Stimulated activated CD4-positive, alpha-beta T cell treated with anti-CD3 and anti-CD28 coated beads, Interleukin-12 subunit alpha, Interleukin-12 subunit beta, amount 100 ng/mL, for 4 hours (primary cell): ENCODE measurements at regions not wholly inside any gene's neighbourhood (a gene's known extent, or its start where the extent isn't known, plus 50 kb on each side); places are given as distances from the start of the nearest gene placed in this dataset.
"Not testable (repeated sequence)": the region's sequence is repeated elsewhere in the genome, so short reads cannot be mapped to it uniquely, and the experiment has no call there.

ENCODE experiments used
- DNase-seq: peaks from one replicate; pipeline ENCODE4 v3.0.0-alpha.2; 2020

- no peak for DNase-seq
Observed at GRCh38 chr1:213689260-213689659, 298.5 kb upstream of the PROX1 start.

- no peak for DNase-seq
Observed at GRCh38 chr1:213690341-213690917, 297.3 kb upstream of the PROX1 start.

GRCh38 chr1:213692321-213692720, 295.5 kb upstream of the PROX1 start:
- DNase-seq, result no peak

- DNase-seq, result no peak
Observed at GRCh38 chr1:213693864-213694263, 293.9 kb upstream of the PROX1 start.

- no peak for DNase-seq
Observed at GRCh38 chr1:213697192-213697802, 290.5 kb upstream of the PROX1 start.

GRCh38 chr1:213698092-213698702, 289.6 kb upstream of the PROX1 start:
- no peak for DNase-seq

GRCh38 chr1:213702703-213703102, 285.1 kb upstream of the PROX1 start:
- DNase-seq, result no peak

DNA sequence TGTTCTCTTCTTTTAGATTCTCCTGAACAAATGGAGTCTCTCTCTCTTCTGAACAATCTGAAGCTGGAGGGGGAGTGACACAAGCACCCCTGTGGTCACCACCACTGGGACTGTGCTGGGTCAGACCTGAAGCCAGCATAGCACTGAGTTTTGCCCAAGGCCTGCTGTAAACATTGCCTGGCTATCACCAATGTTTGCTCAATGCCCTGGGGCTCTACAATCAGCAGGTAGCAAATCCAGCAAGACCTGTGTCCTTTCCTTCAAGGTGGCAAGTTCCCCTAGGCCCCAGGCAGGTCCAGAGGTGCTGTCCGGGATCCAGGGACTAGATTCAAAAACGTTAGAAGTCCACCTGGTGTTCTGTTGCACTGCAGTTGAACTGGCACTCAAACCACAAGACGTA, 282.8 kb upstream of the PROX1 start:
- DNase-seq, result no peak

- DNase-seq, result not testable (repeated sequence)
Observed at GRCh38 chr1:213711833-213712490, 275.8 kb upstream of the PROX1 start.

DNA sequence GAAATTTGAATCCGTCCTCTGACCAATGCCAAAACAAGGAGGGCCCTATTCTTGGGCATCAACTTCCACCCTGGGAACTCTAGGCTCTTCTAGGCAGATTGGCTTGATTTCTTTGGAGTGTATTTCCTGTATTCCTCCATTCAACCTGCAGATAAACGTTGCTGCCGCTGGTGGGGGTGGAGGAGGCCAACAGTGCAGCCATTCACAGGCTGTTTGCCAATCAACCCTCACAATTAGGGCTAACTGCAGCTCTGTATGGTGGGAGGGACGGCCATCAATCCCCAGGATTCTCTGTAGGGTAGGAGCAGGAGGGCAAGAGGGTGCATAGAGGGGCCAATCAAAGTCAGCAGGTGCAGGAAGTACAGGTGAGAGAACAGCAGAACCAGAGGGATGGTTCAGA, 273.1 kb upstream of the PROX1 start:
- DNase-seq, result no peak

GRCh38 chr1:213715182-213715581, 272.6 kb upstream of the PROX1 start:
- no peak for DNase-seq

GRCh38 chr1:213719462-213719861, 268.3 kb upstream of the PROX1 start:
- DNase-seq, result no peak

DNA sequence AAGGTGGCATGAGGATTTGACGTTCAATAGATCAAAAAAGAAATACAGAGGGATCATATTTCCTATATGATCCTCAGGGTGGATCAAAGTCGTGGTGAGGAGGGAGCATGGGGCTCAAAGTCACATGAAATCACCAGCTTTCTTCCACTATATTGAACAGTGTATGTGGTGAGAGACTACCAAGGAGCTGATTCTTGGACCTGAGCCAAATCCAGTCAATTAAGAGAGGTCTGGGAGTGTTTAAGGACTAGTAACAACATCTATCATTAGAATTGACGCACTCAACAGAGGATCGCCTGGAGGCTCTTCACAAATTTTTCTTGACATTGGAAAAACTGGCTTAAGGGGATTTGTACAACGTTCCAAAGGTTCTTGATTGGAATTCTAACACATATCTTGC, 267.7 kb upstream of the PROX1 start:
- no peak for DNase-seq

GRCh38 chr1:213723187-213723586, 264.6 kb upstream of the PROX1 start:
- no peak for DNase-seq

GRCh38 chr1:213724640-213725536, 262.9 kb upstream of the PROX1 start:
- no peak for DNase-seq

GRCh38 chr1:213727853-213728592, 259.8 kb upstream of the PROX1 start:
- no peak for DNase-seq

GRCh38 chr1:213728593-213729536, 258.9 kb upstream of the PROX1 start:
- DNase-seq, result no peak

GRCh38 chr1:213733705-213734104, 254.1 kb upstream of the PROX1 start:
- no peak for DNase-seq

DNA sequence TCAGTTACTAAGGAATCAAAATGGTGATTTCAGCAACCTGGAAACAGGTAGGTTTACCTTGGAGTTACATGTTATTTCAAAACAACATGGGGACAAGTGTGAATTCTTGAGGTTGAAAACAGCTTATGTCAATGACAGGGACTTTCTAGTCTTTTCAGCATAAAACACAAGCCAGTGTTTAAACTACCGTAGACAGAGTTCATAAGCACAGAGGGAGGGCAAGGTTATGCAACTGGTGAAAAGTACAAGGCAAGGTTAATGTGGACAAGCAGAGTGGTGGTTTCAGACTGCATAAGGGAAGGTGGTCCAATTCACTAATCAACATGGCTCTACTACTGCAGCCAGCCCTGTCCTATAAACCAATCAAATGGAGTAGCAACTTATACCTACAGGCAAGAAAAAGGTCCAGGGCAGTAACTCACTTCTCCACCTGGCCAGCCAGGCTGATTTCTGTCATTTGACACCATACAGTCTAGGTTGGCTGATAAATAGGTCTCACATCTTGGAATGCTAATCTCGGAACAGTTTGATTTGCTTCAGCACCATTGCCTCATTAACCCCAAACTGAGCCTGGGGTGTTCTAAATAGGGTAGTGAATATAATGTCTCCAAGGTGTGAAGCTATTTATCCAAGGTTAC, 250.3 kb upstream of the PROX1 start:
- no peak for DNase-seq

DNA sequence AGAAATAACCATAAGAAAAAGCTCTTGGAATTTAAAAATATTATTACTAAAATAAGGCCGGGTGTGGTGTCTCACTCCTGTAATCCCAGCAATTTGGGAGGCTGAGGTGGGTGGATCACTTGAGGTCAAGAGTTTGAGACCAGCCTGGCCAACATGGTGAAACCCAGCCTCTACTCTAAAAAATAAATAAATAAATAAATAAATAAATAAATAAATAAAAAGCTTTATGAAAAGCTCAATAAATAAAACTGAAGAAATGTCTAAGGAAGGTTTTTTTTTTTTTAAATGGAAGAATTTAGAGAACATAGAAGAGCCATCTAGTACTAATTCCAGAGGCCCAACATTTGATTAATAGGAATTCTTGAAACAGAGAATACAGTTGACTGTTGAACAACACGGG, 249.1 kb upstream of the PROX1 start:
- no peak for DNase-seq

DNA sequence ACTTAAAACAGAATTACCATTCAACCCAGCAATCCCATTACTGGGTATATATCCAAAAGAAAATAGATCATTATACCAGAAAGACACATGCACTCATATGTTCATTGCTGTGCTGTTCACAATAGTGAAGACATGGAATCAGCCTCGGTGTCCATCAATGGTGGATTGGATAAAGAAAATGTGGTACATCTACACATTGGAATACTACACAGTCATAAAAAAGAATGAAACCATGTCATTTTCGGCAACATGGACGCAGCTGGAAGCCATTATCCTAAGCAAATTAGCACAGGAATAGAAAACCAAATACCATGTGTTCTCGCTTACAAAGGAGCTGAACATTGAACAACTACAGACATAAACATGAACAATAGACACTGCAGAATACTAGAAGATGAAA, 244.8 kb upstream of the PROX1 start:
- DNase-seq, result no peak
